ENCODE measurements at regions not wholly inside any gene's neighbourhood (a gene's known extent, or its start where the extent isn't known, plus 50 kb on each side); places are given as distances from the start of the nearest gene placed in this dataset.

GRCh38 chr17:34198519-34198918 lies 56.6 kb upstream of the CCL2 start:
- Histone ChIP-seq H2BK15ac (ENCODE audit: low read depth, low read length) (no peak overlapping the region), H3K4me3 (ENCODE audit: insufficient read depth, low read depth, low read length) (no peak overlapping the region), H2AK5ac (ENCODE audit: low read depth, low read length) (no peak overlapping the region), H2AFZ (replicated peaks; ENCODE audit: low read length, poor library complexity) (no peak overlapping the region), H3K79me1 (ENCODE audit: low read depth in 1 of 2, low read length in 2 of 2) (no peaks in the 10 kb centered on the region), H2BK120ac (ENCODE audit: low read depth, low read length) (no peak overlapping the region), H3K9me3 (ENCODE audit: control insufficient read depth, insufficient read depth, low read length) (peaks cover 2% of the 10 kb centered on the region; the same call in 1 of the 2 replicates), H3K27ac (ENCODE audit: insufficient read depth, low read length) (no peak overlapping the region), H4K8ac (ENCODE audit: low read depth in 2 of 2, low read length in 2 of 2) (no peak overlapping the region), H2BK5ac (ENCODE audit: low read depth, low read length, poor library complexity, severe bottlenecking) (no peak overlapping the region), H3K4me2 (ENCODE audit: low read depth, low read length) (no peak overlapping the region), H3K56ac (ENCODE audit: extremely low read depth, insufficient read depth, low read length) (no peak overlapping the region), H3K23ac (ENCODE audit: low read depth, low read length) (no peak overlapping the region), H3K36me3 (ENCODE audit: control insufficient read depth, insufficient read depth, low read length) (no peaks in the 10 kb centered on the region), H3K14ac (replicated peaks; ENCODE audit: low read depth, low read length) (no peak overlapping the region), H4K20me1 (ENCODE audit: insufficient read depth, low read length) (no peaks in the 10 kb centered on the region), H3K4me1 (ENCODE audit: control insufficient read depth, insufficient read depth, low read length) (no peaks in the 10 kb centered on the region), H2BK20ac (ENCODE audit: low read depth, low read length) (no peak overlapping the region), H3K4ac (ENCODE audit: low read depth, low read length) (no peak overlapping the region), H2AK9ac (replicated peaks; ENCODE audit: low read depth, low read length, poor library complexity) (no peak overlapping the region), H3K9ac (ENCODE audit: low read depth, low read length) (no peak overlapping the region), H3K18ac (ENCODE audit: low read depth, low read length) (no peak overlapping the region), H4K5ac (ENCODE audit: low read depth, low read length) (no peak overlapping the region), H3K9me1 (ENCODE audit: insufficient read depth, low read length) (no peaks in the 10 kb centered on the region), H3K27me3 (ENCODE audit: control insufficient read depth, insufficient read depth, low read length) (no peaks in the 10 kb centered on the region), H4K91ac (ENCODE audit: insufficient read depth, low read depth, low read length) (no peak overlapping the region)
- WGBS, 2 experiments (ENCODE audit: extremely low coverage in 2 of 2, insufficient read length in 1 of 2) = no CpG with 5 or more reads among the region's 1 CpG
- CTCF ChIA-PET = interaction anchor here (4.7 kb wide), 1 partner anchor 163 kb away, joined by 82 read pairs; the partner anchor contains the start of gene CCL1
- intact Hi-C loops (cut with micrococcal nuclease) (loop anchor here (2.0 kb wide), 1 partner anchor 26 kb away; no protein-coding TSS in a partner anchor), dilution Hi-C loops (cut with HindIII; ENCODE audit: low sequenced_read_pairs, unreplicated experiment) (no loop called here), in situ Hi-C loops (cut with MboI; ENCODE audit: low sequenced_read_pairs) (loop anchor here (5.0 kb wide), 1 partner anchor 164 kb away; the partner anchor contains the start of gene CCL1)
- ATAC-seq (ENCODE audit: low read depth) (no peak), DNase-seq (no peak)
- POLR2A ChIA-PET (ENCODE audit: unreplicated experiment) = no interaction called here
- TF ChIP-seq RFX5 (IDR thresholded peaks at IDR 0.05; ENCODE audit: low read depth, low read length) (no peak), NFE2L2 (IDR thresholded peaks at IDR 0.05; ENCODE audit: low read depth, low read length) (no peak), ELK1 (IDR thresholded peaks at IDR 0.05; ENCODE audit: borderline replicate concordance, low read depth, low read length) (no peak), RAD21 (IDR thresholded peaks at IDR 0.05; ENCODE audit: low read length) (no peak), FOS (IDR thresholded peaks at IDR 0.05; ENCODE audit: low read depth, low read length) (no peak), RCOR1 (IDR thresholded peaks at IDR 0.05; ENCODE audit: insufficient replicate concordance, low read length) (no peak), BHLHE40 (IDR thresholded peaks at IDR 0.05; ENCODE audit: low read depth, low read length) (no peak), MXI1 (IDR thresholded peaks at IDR 0.05; ENCODE audit: borderline replicate concordance, low read depth, low read length) (no peak), MAZ (IDR thresholded peaks at IDR 0.05; ENCODE audit: borderline replicate concordance, low read depth, low read length) (no peak), SMC3 (IDR thresholded peaks at IDR 0.05; ENCODE audit: low read depth, low read length) (no peak), CEBPB (IDR thresholded peaks at IDR 0.05; ENCODE audit: low read depth, low read length) (no peak), USF2 (IDR thresholded peaks at IDR 0.05; ENCODE audit: low read depth, low read length) (no peak), MAFK (IDR thresholded peaks at IDR 0.05; ENCODE audit: low read depth, low read length) (no peak), POLR2A (IDR thresholded peaks at IDR 0.05; ENCODE audit: low read depth, low read length) (no peak), CHD1 (IDR thresholded peaks at IDR 0.05; ENCODE audit: low read depth, low read length) (no peak)
- TF ChIP-seq, protein P1, sequence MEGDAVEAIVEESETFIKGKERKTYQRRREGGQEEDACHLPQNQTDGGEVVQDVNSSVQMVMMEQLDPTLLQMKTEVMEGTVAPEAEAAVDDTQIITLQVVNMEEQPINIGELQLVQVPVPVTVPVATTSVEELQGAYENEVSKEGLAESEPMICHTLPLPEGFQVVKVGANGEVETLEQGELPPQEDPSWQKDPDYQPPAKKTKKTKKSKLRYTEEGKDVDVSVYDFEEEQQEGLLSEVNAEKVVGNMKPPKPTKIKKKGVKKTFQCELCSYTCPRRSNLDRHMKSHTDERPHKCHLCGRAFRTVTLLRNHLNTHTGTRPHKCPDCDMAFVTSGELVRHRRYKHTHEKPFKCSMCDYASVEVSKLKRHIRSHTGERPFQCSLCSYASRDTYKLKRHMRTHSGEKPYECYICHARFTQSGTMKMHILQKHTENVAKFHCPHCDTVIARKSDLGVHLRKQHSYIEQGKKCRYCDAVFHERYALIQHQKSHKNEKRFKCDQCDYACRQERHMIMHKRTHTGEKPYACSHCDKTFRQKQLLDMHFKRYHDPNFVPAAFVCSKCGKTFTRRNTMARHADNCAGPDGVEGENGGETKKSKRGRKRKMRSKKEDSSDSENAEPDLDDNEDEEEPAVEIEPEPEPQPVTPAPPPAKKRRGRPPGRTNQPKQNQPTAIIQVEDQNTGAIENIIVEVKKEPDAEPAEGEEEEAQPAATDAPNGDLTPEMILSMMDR (conservative IDR thresholded peaks at IDR 0.05; ENCODE audit: low read depth, low read length) = no peak
- no TSS peak for BruUV-seq (replicated peaks)

Measured in IMR-90 (cell line).